T-cell (primary cell): ENCODE measurements at regions not wholly inside any gene's neighbourhood (a gene's known extent, or its start where the extent isn't known, plus 50 kb on each side); places are given as distances from the start of the nearest gene placed in this dataset.

Experiments used
- ATAC-seq, 4 experiments: fragments of 200-7000 bp in 3 of 4; fragments of 150-1000 bp in 1 of 4; cut with Tn5 transposase; replicated peaks in 1 of 4; 1 replicate in 3 of 4; 2 replicates in 1 of 4; pipeline ENCODE4 v1.10.0; 2021; ENCODE audit warnings: moderate library complexity in 3 of 4, mild to moderate bottlenecking in 2 of 4, moderate number of reproducible peaks in 1 of 4
- CTCF ChIA-PET, 2 donors: fragments of 300-600 bp; sonication (Branson Sonifier 250); formaldehyde crosslinking; loops; one replicate each; lab custom pipeline; 2022; ENCODE audit warnings: antibody characterized with exemption in 2 of 2; lab: Charles Lee
- POLR2A ChIA-PET, 2 donors: fragments of 300-600 bp; sonication (Branson Sonifier 250); formaldehyde crosslinking; loops; one replicate each; lab custom pipeline; 2022; ENCODE audit warnings: antibody characterized with exemption in 2 of 2; lab: Charles Lee
- DNase-seq, 35 experiments: peaks; one replicate each; pipeline versions ENCODE4 v3.0.0 to v3.0.0-alpha.2; 2013 to 2023
- H3K27ac ChIP-seq: one replicate; pipeline ENCODE4 v1.5.1; 2013; ENCODE audit warnings: low read length
- H3K27me3 ChIP-seq, 2 experiments: replicated peaks in 1 of 2; 1 replicate in 1 of 2; 2 replicates in 1 of 2; pipeline versions ENCODE4 v1.6.1 to v1.7.0; 2013; ENCODE audit warnings: low read length in 1 of 2, mixed read lengths in 1 of 2; ENCODE audit not compliant: control insufficient read depth in 2 of 2, insufficient read depth in 2 of 2; ENCODE audit errors: extremely low read depth in 1 of 2
- H3K36me3 ChIP-seq, 2 donors: 1 replicate in 1 of 2; 2 replicates in 1 of 2; pipeline versions ENCODE4 v1.6.1 to v1.7.0; 2013; ENCODE audit warnings: low read length in 1 of 2; ENCODE audit not compliant: control insufficient read depth in 2 of 2, insufficient read depth in 1 of 2; ENCODE audit errors: extremely low read depth in 1 of 2
- H3K4me1 ChIP-seq, 2 experiments: 1 replicate in 1 of 2; 2 replicates in 1 of 2; pipeline versions ENCODE4 v1.6.1 to v1.7.0; 2013; ENCODE audit warnings: low read length in 2 of 2, mixed read lengths in 1 of 2; ENCODE audit not compliant: insufficient read depth in 2 of 2, control insufficient read depth in 1 of 2; ENCODE audit errors: extremely low read depth in 1 of 2
- H3K4me3 ChIP-seq, 2 donors: 1 replicate in 1 of 2; 2 replicates in 1 of 2; pipeline versions ENCODE4 v1.5.1 to v1.7.0; 2013; ENCODE audit warnings: mild to moderate bottlenecking in 2 of 2, low read length in 1 of 2, moderate library complexity in 1 of 2; ENCODE audit not compliant: control insufficient read depth in 1 of 2; ENCODE audit errors: extremely low read depth in 1 of 2
- H3K9me3 ChIP-seq: 2 replicates; pipeline ENCODE4 v1.7.0; 2013
- H3K27ac Mint-ChIP-seq, 2 donors: one replicate each; pipeline ENCODE4 v1.8.0; 2020 to 2021; ENCODE audit warnings: mild to moderate bottlenecking in 2 of 2, mixed read lengths in 2 of 2
- H3K27me3 Mint-ChIP-seq, 2 donors: one replicate each; pipeline ENCODE4 v1.8.0; 2021 to 2022; ENCODE audit warnings: mixed read lengths in 2 of 2
- H3K36me3 Mint-ChIP-seq: one replicate; pipeline ENCODE4 v1.8.0; 2021; ENCODE audit warnings: mixed read lengths
- H3K4me1 Mint-ChIP-seq, 3 donors: one replicate each; pipeline ENCODE4 v1.8.0; 2020 to 2022; ENCODE audit warnings: mixed read lengths in 3 of 3, mild to moderate bottlenecking in 1 of 3
- H3K4me3 Mint-ChIP-seq, 3 donors: one replicate each; pipeline ENCODE4 v1.8.0; 2020 to 2022; ENCODE audit warnings: mild to moderate bottlenecking in 3 of 3, mixed read lengths in 3 of 3, moderate library complexity in 3 of 3
- H3K9me3 Mint-ChIP-seq, 3 donors: one replicate each; pipeline ENCODE4 v1.8.0; 2020 to 2022; ENCODE audit warnings: mixed read lengths in 3 of 3
- WGBS: methylation state at CpG from one replicate; pipeline ENCODE4 v1.1.5; 2013; ENCODE audit warnings: missing lambda C conversion rate; ENCODE audit not compliant: insufficient coverage; 5-methylcytosine and 5-hydroxymethylcytosine counted together

- ChIA-PET CTCF (interaction anchor here in 1 of 2 donors (0.6 kb wide), 1 partner anchor 10 kb away, joined by 3 read pairs; no protein-coding TSS in a partner anchor), POLR2A (no interaction called here)
- no peaks in the 10 kb centered on the region for H3K9me3 ChIP-seq
- H3K27ac ChIP-seq, result no peak overlapping the region
- Mint-ChIP-seq H3K27me3 (no peaks in the 10 kb centered on the region), H3K4me1 (no peaks in the 10 kb centered on the region), H3K4me3 (no peak overlapping the region), H3K27ac (no peak overlapping the region), H3K36me3 (no peaks in the 10 kb centered on the region), H3K9me3 (peaks cover 0 to 14% (median 3%) of the 10 kb centered on the region in 3 donors)
- peaks cover 0 to 5% of the 10 kb centered on the region in 2 experiments for H3K27me3 ChIP-seq
- WGBS, result 100% methylated on average over 2 of the region's 6 CpGs
- ATAC-seq (no peak), DNase-seq (no peak)
- no peak overlapping the region for H3K4me3 ChIP-seq
- H3K4me1 ChIP-seq, result no peaks in the 10 kb centered on the region
- no peaks in the 10 kb centered on the region for H3K36me3 ChIP-seq
Observed at GRCh38 chr5:3020426-3020825, 268.9 kb upstream of the IRX2 start.

DNA sequence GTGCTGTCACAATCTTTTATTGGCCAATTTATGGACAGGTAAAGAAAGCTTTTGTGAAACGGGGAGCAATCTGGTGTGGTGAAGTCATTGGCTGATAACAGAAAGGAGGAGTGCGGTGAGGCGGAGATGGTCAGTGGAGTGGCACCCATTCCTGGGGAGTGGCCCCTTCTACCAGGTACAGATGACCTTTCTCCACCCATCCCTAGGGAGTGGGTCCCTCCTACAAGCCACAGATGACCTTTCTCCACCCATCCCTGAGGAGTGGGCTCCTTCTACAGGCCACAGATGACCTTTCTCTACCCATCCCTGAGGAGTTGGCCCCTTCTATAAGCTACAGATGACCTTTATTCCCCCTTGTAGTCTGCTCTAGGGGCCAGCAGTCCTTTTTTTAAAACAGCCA is 267.6 kb upstream of the IRX2 start:
- ChIA-PET POLR2A (no interaction called here), CTCF (no interaction called here)
- Mint-ChIP-seq H3K27ac (no peak overlapping the region), H3K4me3 (no peak overlapping the region), H3K4me1 (no peaks in the 10 kb centered on the region), H3K9me3 (peaks cover 0 to 17% (median 6%) of the 10 kb centered on the region in 3 donors), H3K36me3 (no peaks in the 10 kb centered on the region), H3K27me3 (no peaks in the 10 kb centered on the region)
- DNase-seq (no peak), ATAC-seq (no peak)
- Histone ChIP-seq H3K4me3 (no peak overlapping the region), H3K27ac (no peak overlapping the region), H3K27me3 (peaks cover 0 to 5% of the 10 kb centered on the region in 2 experiments), H3K36me3 (no peaks in the 10 kb centered on the region), H3K9me3 (no peaks in the 10 kb centered on the region), H3K4me1 (no peaks in the 10 kb centered on the region)
- no CpG with 5 or more reads among the region's 3 CpGs for WGBS

- ChIA-PET POLR2A (no interaction called here), CTCF (no interaction called here)
- no peaks in the 10 kb centered on the region for H3K27me3 ChIP-seq
- H3K4me1 Mint-ChIP-seq, result no peaks in the 10 kb centered on the region
- H3K9me3 ChIP-seq, result no peaks in the 10 kb centered on the region
- H3K27ac ChIP-seq, result no peak overlapping the region
- no peak overlapping the region for H3K4me3 ChIP-seq
- H3K9me3 Mint-ChIP-seq, result peaks cover 0 to 6% (median 3%) of the 10 kb centered on the region in 3 donors
- no peaks in the 10 kb centered on the region for H3K4me1 ChIP-seq
- no peak overlapping the region for H3K27ac Mint-ChIP-seq
- ATAC-seq (no peak), DNase-seq (no peak)
- H3K36me3 ChIP-seq, result no peaks in the 10 kb centered on the region
- no peaks in the 10 kb centered on the region for H3K36me3 Mint-ChIP-seq
- no peak overlapping the region for H3K4me3 Mint-ChIP-seq
- WGBS, result 70% methylated on average over 2 of the region's 3 CpGs
- no peaks in the 10 kb centered on the region for H3K27me3 Mint-ChIP-seq
Observed at GRCh38 chr5:3011764-3012017, 260.2 kb upstream of the IRX2 start.

DNA sequence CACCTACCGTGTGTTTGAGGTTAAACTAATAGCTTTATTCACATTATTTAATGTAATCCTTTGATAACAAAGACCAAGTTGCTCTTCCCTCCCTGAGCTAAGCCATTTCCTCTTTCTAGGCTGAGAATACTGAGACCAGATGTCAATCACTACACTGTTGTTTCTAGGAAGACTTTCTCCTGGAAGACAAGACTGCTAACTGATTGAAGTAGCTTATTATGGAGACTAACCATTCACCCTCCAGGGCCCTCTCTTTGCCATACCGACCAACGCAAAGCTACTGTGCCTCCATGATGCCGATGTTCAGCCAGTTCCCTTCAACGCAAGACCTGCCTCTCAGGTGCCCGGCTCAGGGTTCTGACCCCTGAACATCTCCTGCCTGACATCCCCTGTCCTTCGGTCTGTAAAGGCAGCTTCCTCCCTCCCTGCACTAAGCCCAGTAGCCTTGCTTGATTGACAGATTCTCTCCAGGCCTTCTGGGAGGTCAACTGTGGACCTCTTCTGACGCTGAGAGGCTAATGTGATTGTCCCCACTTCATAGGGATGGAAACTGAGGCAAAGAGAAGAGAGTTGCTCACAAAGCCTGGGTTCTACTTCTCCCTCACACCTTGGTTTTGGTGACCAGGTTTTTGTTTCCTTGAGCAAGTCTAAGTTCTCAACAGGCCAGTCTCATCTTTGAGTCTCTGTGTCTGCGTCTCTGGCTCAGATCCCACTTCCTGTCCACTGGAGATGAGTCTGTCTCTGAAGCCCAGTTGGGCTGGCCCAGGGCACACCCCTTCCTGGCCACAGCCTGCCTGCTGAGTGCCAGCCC is 259.7 kb upstream of the IRX2 start:
- Histone ChIP-seq H3K9me3 (no peaks in the 10 kb centered on the region), H3K4me1 (no peaks in the 10 kb centered on the region), H3K27me3 (no peaks in the 10 kb centered on the region), H3K36me3 (no peaks in the 10 kb centered on the region), H3K27ac (no peak overlapping the region), H3K4me3 (no peak overlapping the region)
- CTCF ChIA-PET, result no interaction called here
- no peaks in the 10 kb centered on the region for H3K36me3 Mint-ChIP-seq
- WGBS, result 86% methylated on average over 7 of the region's 9 CpGs
- no peak for DNase-seq
- no peak overlapping the region for H3K27ac Mint-ChIP-seq
- no peaks in the 10 kb centered on the region for H3K4me1 Mint-ChIP-seq
- no peaks in the 10 kb centered on the region for H3K27me3 Mint-ChIP-seq
- peaks cover 0 to 6% (median 3%) of the 10 kb centered on the region in 3 donors for H3K9me3 Mint-ChIP-seq
- no peak for ATAC-seq
- H3K4me3 Mint-ChIP-seq, result no peak overlapping the region
- POLR2A ChIA-PET, result no interaction called here

DNA sequence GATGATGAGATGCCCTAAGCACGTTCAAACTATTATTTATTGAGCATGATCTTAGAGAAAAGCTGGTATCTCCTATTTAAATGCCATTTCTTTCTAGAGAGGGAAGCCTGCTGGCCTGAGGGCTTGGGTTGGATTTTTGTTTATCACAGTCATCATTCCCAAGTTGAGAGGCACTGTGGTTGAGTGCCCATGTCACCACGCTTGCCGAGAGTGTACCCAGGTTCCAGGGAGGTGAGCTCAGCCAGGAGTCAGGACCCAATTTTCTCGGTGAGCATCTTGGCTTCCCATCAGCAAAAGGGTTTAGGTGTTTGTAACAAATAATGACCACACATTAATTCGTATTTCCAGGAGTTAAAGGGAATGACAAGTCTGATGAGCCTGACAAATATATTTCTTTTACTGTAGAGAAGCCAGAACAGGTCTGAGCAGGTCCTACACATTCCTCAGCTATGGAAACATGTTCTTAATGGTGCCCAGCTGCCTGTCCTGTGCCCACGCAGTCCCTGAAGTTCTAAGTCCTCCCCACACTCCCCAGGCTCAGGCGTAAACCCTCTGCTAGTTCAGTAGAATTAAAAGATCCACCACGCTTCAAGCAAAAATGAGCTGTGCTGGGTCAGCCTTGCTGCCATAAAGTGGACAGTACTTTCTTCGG is 258.9 kb upstream of the IRX2 start:
- Mint-ChIP-seq H3K27ac (no peak overlapping the region), H3K4me1 (no peaks in the 10 kb centered on the region), H3K27me3 (no peaks in the 10 kb centered on the region), H3K36me3 (no peaks in the 10 kb centered on the region), H3K4me3 (no peak overlapping the region), H3K9me3 (peaks cover 0 to 6% (median 3%) of the 10 kb centered on the region in 3 donors)
- H3K36me3 ChIP-seq, result no peaks in the 10 kb centered on the region
- ATAC-seq, result no peak
- ChIA-PET CTCF (no interaction called here), POLR2A (no interaction called here)
- no peaks in the 10 kb centered on the region for H3K9me3 ChIP-seq
- no peak overlapping the region for H3K4me3 ChIP-seq
- H3K4me1 ChIP-seq, result no peaks in the 10 kb centered on the region
- H3K27me3 ChIP-seq, result no peaks in the 10 kb centered on the region
- DNase-seq, result no peak
- 50% methylated on average over 2 of the region's 9 CpGs for WGBS
- H3K27ac ChIP-seq, result no peak overlapping the region

DNA sequence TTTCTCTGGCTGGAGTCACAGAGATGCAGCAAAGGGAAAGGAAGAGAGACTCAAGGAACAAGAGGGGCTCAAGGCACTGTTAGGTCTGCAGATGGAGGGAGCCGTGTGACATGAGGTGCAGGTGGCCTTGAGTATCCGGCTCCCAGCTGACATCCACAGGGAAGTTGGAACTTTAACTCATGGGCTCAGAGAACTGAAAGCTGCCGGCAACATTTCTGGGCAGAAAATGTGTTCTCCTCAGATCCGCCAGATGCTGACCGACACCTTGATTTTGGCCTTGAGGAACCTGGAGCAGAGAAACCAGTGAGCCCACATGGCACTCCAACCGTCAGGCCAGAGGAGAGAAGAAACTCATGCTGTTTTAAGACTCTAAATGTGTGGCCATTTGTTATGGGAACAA is 258.1 kb upstream of the IRX2 start:
- H3K4me1 ChIP-seq, result no peaks in the 10 kb centered on the region
- Mint-ChIP-seq H3K4me1 (no peaks in the 10 kb centered on the region), H3K9me3 (peaks cover 0 to 3% (median 0%) of the 10 kb centered on the region in 3 donors), H3K4me3 (no peak overlapping the region), H3K27me3 (no peaks in the 10 kb centered on the region), H3K36me3 (no peaks in the 10 kb centered on the region), H3K27ac (no peak overlapping the region)
- no peaks in the 10 kb centered on the region for H3K36me3 ChIP-seq
- CTCF ChIA-PET, result no interaction called here
- no peak for ATAC-seq
- H3K27me3 ChIP-seq, result no peaks in the 10 kb centered on the region
- no peaks in the 10 kb centered on the region for H3K9me3 ChIP-seq
- POLR2A ChIA-PET, result no interaction called here
- WGBS, result 64% methylated on average over 5 of the region's 6 CpGs
- no peak for DNase-seq
- no peak overlapping the region for H3K4me3 ChIP-seq
- H3K27ac ChIP-seq, result no peak overlapping the region
